ENCODE measurements at regions not wholly inside any gene's neighbourhood (a gene's known extent, or its start where the extent isn't known, plus 50 kb on each side); places are given as distances from the start of the nearest gene placed in this dataset.

GRCh38 chr13:23947893-23948292 is 50.6 kb upstream of the C1QTNF9B start:
- H3K4me1 Mint-ChIP-seq (ENCODE audit: low read depth), result no peaks in the 10 kb centered on the region
- H3K4me3 Mint-ChIP-seq, result no peak overlapping the region
- H3K9me3 Mint-ChIP-seq, result no peaks in the 10 kb centered on the region
- DNase-seq (no peak), ATAC-seq (replicated peaks in 1 of 2) (no peak)
- no peak overlapping the region for H3K27ac Mint-ChIP-seq
- no peaks in the 10 kb centered on the region for H3K36me3 Mint-ChIP-seq (ENCODE audit: insufficient read depth in 2 of 2)
- peaks cover 29% of the 10 kb centered on the region for H3K27me3 Mint-ChIP-seq (ENCODE audit: low read depth)

GRCh38 chr13:23949200-23949599 is 51.9 kb upstream of the C1QTNF9B start:
- no peaks in the 10 kb centered on the region for H3K36me3 Mint-ChIP-seq (ENCODE audit: insufficient read depth in 2 of 2)
- H3K27ac Mint-ChIP-seq, result no peak overlapping the region
- H3K4me1 Mint-ChIP-seq (ENCODE audit: low read depth), result no peaks in the 10 kb centered on the region
- ATAC-seq (replicated peaks in 1 of 2) (no peak), DNase-seq (no peak)
- no peaks in the 10 kb centered on the region for H3K9me3 Mint-ChIP-seq
- peaks cover 27% of the 10 kb centered on the region for H3K27me3 Mint-ChIP-seq (ENCODE audit: low read depth)
- no peak overlapping the region for H3K4me3 Mint-ChIP-seq

GRCh38 chr13:23949736-23950135 is 52.4 kb upstream of the C1QTNF9B start:
- H3K9me3 Mint-ChIP-seq, result no peaks in the 10 kb centered on the region
- no peak for ATAC-seq (replicated peaks in 1 of 2)
- no peak for DNase-seq
- peaks cover 27% of the 10 kb centered on the region for H3K27me3 Mint-ChIP-seq (ENCODE audit: low read depth)
- no peaks in the 10 kb centered on the region for H3K4me1 Mint-ChIP-seq (ENCODE audit: low read depth)
- H3K36me3 Mint-ChIP-seq (ENCODE audit: insufficient read depth in 2 of 2), result no peaks in the 10 kb centered on the region
- no peak overlapping the region for H3K4me3 Mint-ChIP-seq
- H3K27ac Mint-ChIP-seq, result no peak overlapping the region

GRCh38 chr13:23950736-23951510 is 53.6 kb upstream of the C1QTNF9B start:
- Mint-ChIP-seq H3K4me1 (ENCODE audit: low read depth) (peaks cover 10% of the 10 kb centered on the region), H3K27ac (no peak overlapping the region), H3K36me3 (ENCODE audit: insufficient read depth in 2 of 2) (no peaks in the 10 kb centered on the region), H3K9me3 (no peaks in the 10 kb centered on the region), H3K4me3 (no peak overlapping the region), H3K27me3 (ENCODE audit: low read depth) (peaks cover 29% of the 10 kb centered on the region)
- ATAC-seq (replicated peaks in 1 of 2) (no peak), DNase-seq (no peak)

GRCh38 chr13:23952796-23953195 is 55.5 kb upstream of the C1QTNF9B start:
- Mint-ChIP-seq H3K9me3 (no peaks in the 10 kb centered on the region), H3K4me1 (ENCODE audit: low read depth) (peaks cover 17% of the 10 kb centered on the region), H3K36me3 (ENCODE audit: insufficient read depth in 2 of 2) (no peaks in the 10 kb centered on the region), H3K27ac (no peak overlapping the region), H3K27me3 (ENCODE audit: low read depth) (peaks cover 20% of the 10 kb centered on the region), H3K4me3 (no peak overlapping the region)
- DNase-seq (no peak), ATAC-seq (replicated peaks in 1 of 2) (no peak)

- H3K9me3 Mint-ChIP-seq, result no peaks in the 10 kb centered on the region
- H3K4me1 Mint-ChIP-seq (ENCODE audit: low read depth), result peaks cover 22% of the 10 kb centered on the region
- peaks cover 20% of the 10 kb centered on the region for H3K27me3 Mint-ChIP-seq (ENCODE audit: low read depth)
- DNase-seq (no peak), ATAC-seq (replicated peaks in 1 of 2) (no peak)
- H3K4me3 Mint-ChIP-seq, result no peak overlapping the region
- no peak overlapping the region for H3K27ac Mint-ChIP-seq
- H3K36me3 Mint-ChIP-seq (ENCODE audit: insufficient read depth in 2 of 2), result no peaks in the 10 kb centered on the region
Measured at GRCh38 chr13:23953860-23954512, 56.7 kb upstream of the C1QTNF9B start.

- Mint-ChIP-seq H3K9me3 (no peaks in the 10 kb centered on the region), H3K27ac (no peak overlapping the region), H3K36me3 (ENCODE audit: insufficient read depth in 2 of 2) (no peaks in the 10 kb centered on the region), H3K27me3 (ENCODE audit: low read depth) (peaks cover 20% of the 10 kb centered on the region), H3K4me1 (ENCODE audit: low read depth) (peaks cover 30% of the 10 kb centered on the region), H3K4me3 (peak overlapping the region in 1 of 2 donors; percentile 32)
- ATAC-seq (replicated peaks in 1 of 2) (no peak), DNase-seq (no peak)
Measured at GRCh38 chr13:23955064-23955463, 57.8 kb upstream of the C1QTNF9B start.

- H3K36me3 Mint-ChIP-seq (ENCODE audit: insufficient read depth in 2 of 2), result no peaks in the 10 kb centered on the region
- H3K4me3 Mint-ChIP-seq, result peak overlapping the region in 1 of 2 donors; percentile 31
- H3K27ac Mint-ChIP-seq, result no peak overlapping the region
- H3K4me1 Mint-ChIP-seq (ENCODE audit: low read depth), result peaks cover 39% of the 10 kb centered on the region
- peak; percentile 83 to 94 for ATAC-seq (replicated peaks in 1 of 2)
- H3K9me3 Mint-ChIP-seq, result no peaks in the 10 kb centered on the region
- H3K27me3 Mint-ChIP-seq (ENCODE audit: low read depth), result peaks cover 20% of the 10 kb centered on the region
- peak; percentile 48 to 50 for DNase-seq
Measured at GRCh38 chr13:23956106-23956505, 58.8 kb upstream of the C1QTNF9B start.

- Mint-ChIP-seq H3K4me1 (ENCODE audit: low read depth) (peaks cover 53% of the 10 kb centered on the region), H3K27ac (no peak overlapping the region), H3K27me3 (ENCODE audit: low read depth) (peaks cover 20% of the 10 kb centered on the region), H3K4me3 (no peak overlapping the region), H3K9me3 (no peaks in the 10 kb centered on the region), H3K36me3 (ENCODE audit: insufficient read depth in 2 of 2) (no peaks in the 10 kb centered on the region)
- no peak for ATAC-seq (replicated peaks in 1 of 2)
- no peak for DNase-seq
Measured at GRCh38 chr13:23957981-23958380, 60.7 kb upstream of the C1QTNF9B start.

- Mint-ChIP-seq H3K27ac (no peak overlapping the region), H3K4me1 (ENCODE audit: low read depth) (peaks cover 67% of the 10 kb centered on the region), H3K9me3 (no peaks in the 10 kb centered on the region), H3K27me3 (ENCODE audit: low read depth) (peaks cover 20% of the 10 kb centered on the region), H3K4me3 (no peak overlapping the region), H3K36me3 (ENCODE audit: insufficient read depth in 2 of 2) (no peaks in the 10 kb centered on the region)
- ATAC-seq (replicated peaks in 1 of 2), result no peak
- DNase-seq, result no peak
Measured at GRCh38 chr13:23959231-23959862, 62.0 kb upstream of the C1QTNF9B start.

- Mint-ChIP-seq H3K4me1 (ENCODE audit: low read depth) (peaks cover 69% of the 10 kb centered on the region), H3K9me3 (no peaks in the 10 kb centered on the region), H3K36me3 (ENCODE audit: insufficient read depth in 2 of 2) (no peaks in the 10 kb centered on the region), H3K27ac (no peak overlapping the region), H3K27me3 (ENCODE audit: low read depth) (peaks cover 11% of the 10 kb centered on the region), H3K4me3 (peak overlapping the region in 1 of 2 donors; percentile 7)
- no peak for ATAC-seq (replicated peaks in 1 of 2)
- DNase-seq, result peak in 1 of 2 donors; percentile 21
Measured at GRCh38 chr13:23960566-23961156, 63.4 kb upstream of the C1QTNF9B start.

GRCh38 chr13:23963184-23963931 is 66.1 kb upstream of the C1QTNF9B start:
- peak overlapping the region; percentile 80 for H3K27ac Mint-ChIP-seq
- DNase-seq, result peak in 1 of 2 donors; percentile 23
- no peaks in the 10 kb centered on the region for H3K27me3 Mint-ChIP-seq (ENCODE audit: low read depth)
- peak overlapping the region; percentile 11 to 31 for H3K4me3 Mint-ChIP-seq
- peak in 1 of 2 donors; percentile 9 for ATAC-seq (replicated peaks in 1 of 2)
- no peaks in the 10 kb centered on the region for H3K9me3 Mint-ChIP-seq
- H3K36me3 Mint-ChIP-seq (ENCODE audit: insufficient read depth in 2 of 2), result no peaks in the 10 kb centered on the region
- H3K4me1 Mint-ChIP-seq (ENCODE audit: low read depth), result peaks cover 83% of the 10 kb centered on the region
